PC-9 (cell line): ENCODE measurements at regions not wholly inside any gene's neighbourhood (a gene's known extent, or its start where the extent isn't known, plus 50 kb on each side); places are given as distances from the start of the nearest gene placed in this dataset.
"Not testable (repeated sequence)": the region's sequence is repeated elsewhere in the genome, so short reads cannot be mapped to it uniquely, and the experiment has no call there.

Source experiments
- BruUV-seq: library from RNA; stranded (reverse); fragments of 400-500 nt; replicated peaks from 2 replicates; lab custom pipeline; 2021; lab: Mats Ljungman, UMichigan
- CTCF ChIA-PET: fragments of 300-600 bp; sonication (Branson Sonifier 250); formaldehyde crosslinking; loops from one replicate; lab custom pipeline; 2022; ENCODE audit warnings: antibody characterized with exemption; lab: Charles Lee
- POLR2A ChIA-PET: fragments of 300-600 bp; sonication (Branson Sonifier 250); formaldehyde crosslinking; loops from one replicate; lab custom pipeline; 2022; ENCODE audit warnings: antibody characterized with exemption; ENCODE audit not compliant: unreplicated experiment; lab: Charles Lee
- DNase-seq, 2 experiments: peaks; one replicate each; pipeline versions ENCODE4 v3.0.0 to v3.0.0-alpha.2; 2015 to 2022; ENCODE audit warnings: mixed read lengths in 1 of 2
- H2AFZ ChIP-seq: fragments of 200-600 bp; sonication (generic); 2 replicates; pipeline ENCODE4 v1.8.1; 2017; ENCODE audit warnings: antibody characterized with exemption
- H3F3A ChIP-seq: fragments of 200-600 bp; sonication (generic); 2 replicates; pipeline ENCODE4 v1.8.1; 2017; ENCODE audit warnings: antibody characterized with exemption, mild to moderate bottlenecking, low read depth; ENCODE audit not compliant: insufficient read depth
- H3K27ac ChIP-seq: fragments of 200-600 bp; sonication (generic); 2 replicates; pipeline ENCODE4 v1.6.1; 2016; ENCODE audit warnings: mixed run types
- H3K27me3 ChIP-seq: fragments of 200-600 bp; sonication (generic); 2 replicates; pipeline ENCODE4 v1.6.1; 2016; ENCODE audit warnings: low read depth, mixed run types; ENCODE audit not compliant: insufficient read depth
- H3K36me3 ChIP-seq: fragments of 200-600 bp; sonication (generic); 2 replicates; pipeline ENCODE4 v1.6.1; 2016; ENCODE audit warnings: low read depth, mixed run types
- H3K4me1 ChIP-seq: fragments of 200-600 bp; sonication (generic); replicated peaks from 2 replicates; pipeline ENCODE4 v1.6.1; 2016; ENCODE audit warnings: mixed run types; ENCODE audit not compliant: insufficient read depth
- H3K4me2 ChIP-seq: fragments of 200-600 bp; sonication (generic); 2 replicates; pipeline ENCODE4 v1.6.1; 2017; ENCODE audit warnings: mixed run types
- H3K4me3 ChIP-seq: fragments of 200-600 bp; sonication (generic); 2 replicates; pipeline ENCODE4 v1.6.1; 2016; ENCODE audit warnings: mixed run types
- H3K79me2 ChIP-seq: fragments of 200-600 bp; sonication (generic); 2 replicates; pipeline ENCODE4 v1.6.1; 2017; ENCODE audit warnings: low read depth, mixed run types
- H3K9me2 ChIP-seq: fragments of 200-600 bp; sonication (generic); 2 replicates; pipeline ENCODE4 v1.8.1; 2017; ENCODE audit warnings: mild to moderate bottlenecking; ENCODE audit not compliant: insufficient read depth
- H3K9me3 ChIP-seq: fragments of 200-600 bp; sonication (generic); 2 replicates; pipeline ENCODE4 v1.8.1; 2016; ENCODE audit warnings: low read depth; ENCODE audit not compliant: insufficient read depth
- H4K20me1 ChIP-seq: fragments of 200-600 bp; sonication (generic); 2 replicates; pipeline ENCODE4 v1.8.1; 2017; ENCODE audit not compliant: insufficient read depth
- CTCF ChIP-seq: fragments of 200-600 bp; sonication (generic); conservative IDR thresholded peaks from 2 replicates; pipeline ENCODE4 v1.6.1; 2017; ENCODE audit warnings: mixed run types, antibody characterized with exemption, mild to moderate bottlenecking, moderate library complexity
- EZH2 ChIP-seq: fragments of 200-600 bp; sonication (generic); IDR thresholded peaks from 2 replicates; pipeline ENCODE4 v1.8.0; 2017; ENCODE audit warnings: antibody characterized with exemption, low read depth
- intact Hi-C: fragments of 100-400 bp; cut with micrococcal nuclease; formaldehyde crosslinking; loops from one replicate; pipeline ENCODE4 v1.10.0; 2022; ENCODE audit not compliant: unreplicated experiment

- no peak overlapping the region for H3K27ac ChIP-seq
- CTCF ChIA-PET = no interaction called here
- no peak overlapping the region for H3K4me2 ChIP-seq
- no peaks in the 10 kb centered on the region for H3F3A ChIP-seq
- H3K27me3 ChIP-seq = no peaks in the 10 kb centered on the region
- BruUV-seq = no TSS peak
- no peak for DNase-seq
- no peaks in the 10 kb centered on the region for H3K9me3 ChIP-seq
- no peaks in the 10 kb centered on the region for H3K9me2 ChIP-seq
- no peak overlapping the region for H3K4me3 ChIP-seq
- H2AFZ ChIP-seq = no peak overlapping the region
- H4K20me1 ChIP-seq = no peaks in the 10 kb centered on the region
- H3K4me1 ChIP-seq = no peaks in the 10 kb centered on the region
- TF ChIP-seq CTCF (no peak), EZH2 (no peak)
- POLR2A ChIA-PET = interaction anchor here (0.6 kb wide), 1 partner anchor 23 kb away, joined by 15 read pairs; no protein-coding TSS in a partner anchor
- H3K79me2 ChIP-seq = no peaks in the 10 kb centered on the region
- no peaks in the 10 kb centered on the region for H3K36me3 ChIP-seq
- intact Hi-C loops = no loop called here
These were observed 762.5 kb downstream of the PCDH7 start for GRCh38 chr4:31482691-31483090.

- DNase-seq, H3K9me3 ChIP-seq, POLR2A ChIA-PET, H3K4me1 ChIP-seq, intact Hi-C loops, H2AFZ ChIP-seq, H3K9me2 ChIP-seq, H3K36me3 ChIP-seq, H3K27ac ChIP-seq, H3K4me3 ChIP-seq, H4K20me1 ChIP-seq, H3K27me3 ChIP-seq, H3K79me2 ChIP-seq, BruUV-seq, H3F3A ChIP-seq, H3K4me2 ChIP-seq, CTCF ChIA-PET: not testable (repeated sequence)
These were observed 779.0 kb downstream of the PCDH7 start for GRCh38 chr4:31499216-31499615.

- H3K9me2 ChIP-seq = no peaks in the 10 kb centered on the region
- DNase-seq = no peak
- H2AFZ ChIP-seq = no peak overlapping the region
- ChIA-PET CTCF (no interaction called here), POLR2A (no interaction called here)
- H3F3A ChIP-seq = peaks cover 3% of the 10 kb centered on the region; the same call in 1 of the 2 replicates
- no peak overlapping the region for H3K4me2 ChIP-seq
- no peak overlapping the region for H3K4me3 ChIP-seq
- H4K20me1 ChIP-seq = no peaks in the 10 kb centered on the region
- H3K36me3 ChIP-seq = no peaks in the 10 kb centered on the region
- H3K27ac ChIP-seq = no peak overlapping the region
- no peaks in the 10 kb centered on the region for H3K27me3 ChIP-seq
- TF ChIP-seq CTCF (no peak), EZH2 (no peak)
- intact Hi-C loops = no loop called here
- H3K79me2 ChIP-seq = no peaks in the 10 kb centered on the region
- BruUV-seq = no TSS peak
- H3K9me3 ChIP-seq = peaks cover 4% of the 10 kb centered on the region; the same call in 1 of the 2 replicates
- H3K4me1 ChIP-seq = no peaks in the 10 kb centered on the region
These were observed 796.4 kb downstream of the PCDH7 start for GRCh38 chr4:31516520-31516919.

GRCh38 chr4:31518796-31519250, 798.7 kb downstream of the PCDH7 start:
- BruUV-seq = no TSS peak
- no peaks in the 10 kb centered on the region for H3K36me3 ChIP-seq
- no peak overlapping the region for H3K27ac ChIP-seq
- POLR2A ChIA-PET = no interaction called here
- H3K4me1 ChIP-seq = no peaks in the 10 kb centered on the region
- no peaks in the 10 kb centered on the region for H3K27me3 ChIP-seq
- H3F3A ChIP-seq = peaks cover 3% of the 10 kb centered on the region; the same call in 1 of the 2 replicates
- no peak overlapping the region for H3K4me3 ChIP-seq
- no peaks in the 10 kb centered on the region for H4K20me1 ChIP-seq
- no peak for DNase-seq
- no peak for TF ChIP-seq EZH2
- CTCF ChIA-PET = no interaction called here
- intact Hi-C loops = no loop called here
- no peak overlapping the region for H3K4me2 ChIP-seq
- H2AFZ ChIP-seq = no peak overlapping the region
- no peaks in the 10 kb centered on the region for H3K9me2 ChIP-seq
- H3K79me2 ChIP-seq = no peaks in the 10 kb centered on the region
- H3K9me3 ChIP-seq = peaks cover 6% of the 10 kb centered on the region
